ENCODE measurements at regions not wholly inside any gene's neighbourhood (a gene's known extent, or its start where the extent isn't known, plus 50 kb on each side); places are given as distances from the start of the nearest gene placed in this dataset.

- no TSS peak for BruUV-seq (replicated peaks)
- no peaks in the 10 kb centered on the region for H3K4me1 ChIP-seq (ENCODE audit: insufficient read depth, low read length)
Observed at GRCh38 chr6:147829418-147829817, 320.9 kb downstream of the SAMD5 start.

GRCh38 chr6:147829835-147830234 is 321.3 kb downstream of the SAMD5 start:
- DNase-seq: no peak
- no peak for ATAC-seq
- Histone ChIP-seq H3F3A (ENCODE audit: low read length, unreplicated experiment) (no peaks in the 10 kb centered on the region), H3K4me1 (ENCODE audit: insufficient read depth, low read length) (no peaks in the 10 kb centered on the region), H3K4me3 (ENCODE audit: low read length) (no peak overlapping the region), H3K9me3 (ENCODE audit: low read length) (no peaks in the 10 kb centered on the region), H3K9ac (ENCODE audit: low read length) (no peak overlapping the region), H3K9me2 (replicated peaks; ENCODE audit: low read length) (no peaks in the 10 kb centered on the region), H3K27ac (ENCODE audit: low read length) (no peak overlapping the region), H3K79me2 (ENCODE audit: low read length) (no peaks in the 10 kb centered on the region), H2AFZ (ENCODE audit: low read length) (no peak overlapping the region), H3K36me3 (ENCODE audit: low read depth, low read length) (no peaks in the 10 kb centered on the region), H3K4me2 (ENCODE audit: low read length) (no peak overlapping the region), H3K27me3 (ENCODE audit: low read length) (no peaks in the 10 kb centered on the region), H4K20me1 (ENCODE audit: low read length) (no peaks in the 10 kb centered on the region)
- ChIA-PET CTCF (no interaction called here), POLR2A (ENCODE audit: unreplicated experiment) (no interaction called here)
- intact Hi-C loops (cut with micrococcal nuclease): no loop called here
- no TSS peak for BruUV-seq (replicated peaks)
- TF ChIP-seq EZH2 (IDR thresholded peaks at IDR 0.05; ENCODE audit: low read length, unreplicated experiment): no peak
- no peak for TF ChIP-seq CTCF (conservative IDR thresholded peaks at IDR 0.05; ENCODE audit: low read depth, low read length)
- TF ChIP-seq EZH2phosphoT487 (IDR thresholded peaks at IDR 0.05; ENCODE audit: borderline replicate concordance, low read length): no peak

More at GRCh38 chr6:147829418-147829817, 320.9 kb downstream of the SAMD5 start:
- Histone ChIP-seq H3K36me3 (ENCODE audit: low read depth, low read length) (no peaks in the 10 kb centered on the region), H4K20me1 (ENCODE audit: low read length) (no peaks in the 10 kb centered on the region), H3K27me3 (ENCODE audit: low read length) (no peaks in the 10 kb centered on the region), H3K4me2 (ENCODE audit: low read length) (no peak overlapping the region), H3K79me2 (ENCODE audit: low read length) (no peaks in the 10 kb centered on the region), H3K9me2 (replicated peaks; ENCODE audit: low read length) (no peaks in the 10 kb centered on the region), H2AFZ (ENCODE audit: low read length) (no peak overlapping the region), H3K4me3 (ENCODE audit: low read length) (no peak overlapping the region), H3K27ac (ENCODE audit: low read length) (no peak overlapping the region), H3F3A (ENCODE audit: low read length, unreplicated experiment) (no peaks in the 10 kb centered on the region), H3K9me3 (ENCODE audit: low read length) (no peaks in the 10 kb centered on the region), H3K9ac (ENCODE audit: low read length) (no peak overlapping the region)
- ChIA-PET CTCF (no interaction called here), POLR2A (ENCODE audit: unreplicated experiment) (no interaction called here)
- intact Hi-C loops (cut with micrococcal nuclease): no loop called here
- DNase-seq (no peak), ATAC-seq (no peak)
- no peak for TF ChIP-seq EZH2 (IDR thresholded peaks at IDR 0.05; ENCODE audit: low read length, unreplicated experiment)

- Histone ChIP-seq H3K36me3 (ENCODE audit: low read depth, low read length) (no peaks in the 10 kb centered on the region), H3K9me3 (ENCODE audit: low read length) (no peaks in the 10 kb centered on the region), H3K4me1 (ENCODE audit: insufficient read depth, low read length) (no peaks in the 10 kb centered on the region), H3K4me2 (ENCODE audit: low read length) (no peak overlapping the region), H3F3A (ENCODE audit: low read length, unreplicated experiment) (no peaks in the 10 kb centered on the region), H3K27me3 (ENCODE audit: low read length) (no peaks in the 10 kb centered on the region), H4K20me1 (ENCODE audit: low read length) (no peaks in the 10 kb centered on the region), H3K9ac (ENCODE audit: low read length) (no peak overlapping the region), H3K4me3 (ENCODE audit: low read length) (no peak overlapping the region), H3K79me2 (ENCODE audit: low read length) (no peaks in the 10 kb centered on the region), H2AFZ (ENCODE audit: low read length) (no peak overlapping the region), H3K27ac (ENCODE audit: low read length) (no peak overlapping the region), H3K9me2 (replicated peaks; ENCODE audit: low read length) (no peaks in the 10 kb centered on the region)
- BruUV-seq (replicated peaks): no TSS peak
- ChIA-PET CTCF (no interaction called here), POLR2A (ENCODE audit: unreplicated experiment) (no interaction called here)
- no peak for ATAC-seq
- TF ChIP-seq EZH2phosphoT487 (IDR thresholded peaks at IDR 0.05; ENCODE audit: borderline replicate concordance, low read length) (no peak), CTCF (conservative IDR thresholded peaks at IDR 0.05; ENCODE audit: low read depth, low read length) (no peak), EZH2 (IDR thresholded peaks at IDR 0.05; ENCODE audit: low read length, unreplicated experiment) (no peak)
- DNase-seq: no peak
- intact Hi-C loops (cut with micrococcal nuclease): no loop called here
Observed at GRCh38 chr6:147831356-147831755, 322.9 kb downstream of the SAMD5 start.

Data from PC-3 (cell line).